Left ventricle myocardium inferior (tissue), 1 donor: ENCODE measurements at regions not wholly inside any gene's neighbourhood (a gene's known extent, or its start where the extent isn't known, plus 50 kb on each side); places are given as distances from the start of the nearest gene placed in this dataset.

Experiments used
- DNase-seq: peaks from one replicate; pipeline ENCODE4 v3.0.0-alpha.2; 2020
- H3K27ac ChIP-seq: fragments of 200-600 bp; replicated peaks from 2 replicates; pipeline ENCODE4 v1.8.0; 2021
- H3K27me3 ChIP-seq: fragments of 200-600 bp; 2 replicates; pipeline ENCODE4 v1.8.0; 2021; ENCODE audit warnings: low read depth
- H3K36me3 ChIP-seq: fragments of 200-600 bp; 2 replicates; pipeline ENCODE4 v1.8.0; 2021
- H3K4me1 ChIP-seq: fragments of 200-600 bp; 2 replicates; pipeline ENCODE4 v1.8.0; 2021
- H3K4me3 ChIP-seq: fragments of 200-600 bp; 2 replicates; pipeline ENCODE4 v1.8.0; 2021; ENCODE audit warnings: mild to moderate bottlenecking, moderate library complexity
- H3K9me3 ChIP-seq: fragments of 200-600 bp; replicated peaks from 2 replicates; pipeline ENCODE4 v1.8.0; 2021
- intact Hi-C: fragments of 100-400 bp; cut with micrococcal nuclease; formaldehyde crosslinking; loops from one replicate; pipeline ENCODE4 v1.11.0; 2022
- TF ChIP-seq, protein P1 (sequence below): fragments of 200-600 bp; IDR thresholded peaks from 2 replicates; pipeline ENCODE4 v1.8.0; 2021; ENCODE audit warnings: antibody characterized with exemption, mild to moderate bottlenecking, borderline replicate concordance
- donor health status: DM: no; HTN: yes; CAD: no; lungs with severe emphysema.

GRCh38 chr3:165682734-165683133, 154.5 kb downstream of the BCHE start:
- intact Hi-C loops: no loop called here
- Histone ChIP-seq H3K27ac (no peak overlapping the region), H3K36me3 (no peaks in the 10 kb centered on the region), H3K9me3 (peaks cover 3% of the 10 kb centered on the region), H3K27me3 (no peaks in the 10 kb centered on the region), H3K4me1 (no peaks in the 10 kb centered on the region), H3K4me3 (no peak overlapping the region)
- TF ChIP-seq, protein P1, sequence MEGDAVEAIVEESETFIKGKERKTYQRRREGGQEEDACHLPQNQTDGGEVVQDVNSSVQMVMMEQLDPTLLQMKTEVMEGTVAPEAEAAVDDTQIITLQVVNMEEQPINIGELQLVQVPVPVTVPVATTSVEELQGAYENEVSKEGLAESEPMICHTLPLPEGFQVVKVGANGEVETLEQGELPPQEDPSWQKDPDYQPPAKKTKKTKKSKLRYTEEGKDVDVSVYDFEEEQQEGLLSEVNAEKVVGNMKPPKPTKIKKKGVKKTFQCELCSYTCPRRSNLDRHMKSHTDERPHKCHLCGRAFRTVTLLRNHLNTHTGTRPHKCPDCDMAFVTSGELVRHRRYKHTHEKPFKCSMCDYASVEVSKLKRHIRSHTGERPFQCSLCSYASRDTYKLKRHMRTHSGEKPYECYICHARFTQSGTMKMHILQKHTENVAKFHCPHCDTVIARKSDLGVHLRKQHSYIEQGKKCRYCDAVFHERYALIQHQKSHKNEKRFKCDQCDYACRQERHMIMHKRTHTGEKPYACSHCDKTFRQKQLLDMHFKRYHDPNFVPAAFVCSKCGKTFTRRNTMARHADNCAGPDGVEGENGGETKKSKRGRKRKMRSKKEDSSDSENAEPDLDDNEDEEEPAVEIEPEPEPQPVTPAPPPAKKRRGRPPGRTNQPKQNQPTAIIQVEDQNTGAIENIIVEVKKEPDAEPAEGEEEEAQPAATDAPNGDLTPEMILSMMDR: no peak
- no peak for DNase-seq

DNA sequence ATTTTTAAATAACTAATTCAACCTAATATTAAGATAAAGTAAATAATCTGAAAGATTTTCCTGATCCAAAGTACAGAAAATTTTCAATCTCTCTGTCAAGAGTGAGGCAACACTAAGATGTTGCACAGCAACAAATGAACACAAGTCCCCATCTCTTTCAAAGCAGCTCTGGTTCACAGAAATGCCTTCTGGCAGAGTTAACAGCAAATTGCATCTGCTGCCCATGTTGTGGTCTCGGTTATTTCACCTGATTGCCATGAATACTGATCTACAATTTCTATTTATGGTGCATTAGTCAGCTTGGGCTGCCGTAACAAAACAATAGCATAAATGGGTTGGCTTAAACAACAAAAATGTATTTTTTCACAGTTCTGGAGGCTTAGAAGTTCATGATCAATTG, 167.3 kb downstream of the BCHE start:
- TF ChIP-seq, protein P1: no peak
- Histone ChIP-seq H3K27ac (no peak overlapping the region), H3K4me1 (no peaks in the 10 kb centered on the region), H3K9me3 (peaks cover 12% of the 10 kb centered on the region), H3K36me3 (no peaks in the 10 kb centered on the region), H3K4me3 (no peak overlapping the region), H3K27me3 (no peaks in the 10 kb centered on the region)
- intact Hi-C loops: no loop called here
- DNase-seq: no peak

DNA sequence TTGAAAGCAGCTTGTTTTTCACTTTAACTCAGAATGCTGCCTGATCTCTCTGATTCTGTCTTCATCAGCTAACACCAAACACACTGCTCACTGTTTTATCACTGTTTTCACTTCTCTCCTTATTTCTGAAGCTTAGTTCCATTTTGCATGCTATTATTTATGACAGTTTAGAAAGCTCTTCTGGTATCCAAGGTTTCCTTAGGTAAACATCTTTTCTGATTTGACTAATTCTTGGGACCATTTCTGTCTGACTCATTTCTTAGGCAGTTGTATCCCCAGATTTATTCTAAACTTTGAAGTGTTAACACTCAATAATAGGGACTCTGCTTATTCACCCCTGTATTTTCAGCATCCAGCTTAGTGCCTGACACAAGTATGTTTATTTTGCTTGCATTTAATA, 167.7 kb downstream of the BCHE start:
- no peaks in the 10 kb centered on the region for H3K27me3 ChIP-seq
- intact Hi-C loops: no loop called here
- no peak overlapping the region for H3K4me3 ChIP-seq
- H3K27ac ChIP-seq: no peak overlapping the region
- H3K9me3 ChIP-seq: peaks cover 8% of the 10 kb centered on the region
- H3K36me3 ChIP-seq: no peaks in the 10 kb centered on the region
- TF ChIP-seq, protein P1: no peak
- DNase-seq: no peak
- H3K4me1 ChIP-seq: no peaks in the 10 kb centered on the region

GRCh38 chr3:165667676-165668075, 169.5 kb downstream of the BCHE start:
- no peak overlapping the region for H3K27ac ChIP-seq
- TF ChIP-seq, protein P1: no peak
- intact Hi-C loops: no loop called here
- no peaks in the 10 kb centered on the region for H3K4me1 ChIP-seq
- no peak overlapping the region for H3K4me3 ChIP-seq
- no peaks in the 10 kb centered on the region for H3K9me3 ChIP-seq
- no peaks in the 10 kb centered on the region for H3K36me3 ChIP-seq
- DNase-seq: no peak
- no peaks in the 10 kb centered on the region for H3K27me3 ChIP-seq

GRCh38 chr3:165658027-165658426, 179.2 kb downstream of the BCHE start:
- intact Hi-C loops: no loop called here
- Histone ChIP-seq H3K9me3 (peaks cover 5% of the 10 kb centered on the region), H3K4me1 (no peaks in the 10 kb centered on the region), H3K27me3 (no peaks in the 10 kb centered on the region), H3K4me3 (no peak overlapping the region), H3K27ac (no peak overlapping the region), H3K36me3 (no peaks in the 10 kb centered on the region)
- TF ChIP-seq, protein P1: no peak
- DNase-seq: no peak
